ENCODE measurements at regions not wholly inside any gene's neighbourhood (a gene's known extent, or its start where the extent isn't known, plus 50 kb on each side); places are given as distances from the start of the nearest gene placed in this dataset.
A peak's percentile ranks its signal among the peaks of the same experiment; 100 is the strongest.

DNA sequence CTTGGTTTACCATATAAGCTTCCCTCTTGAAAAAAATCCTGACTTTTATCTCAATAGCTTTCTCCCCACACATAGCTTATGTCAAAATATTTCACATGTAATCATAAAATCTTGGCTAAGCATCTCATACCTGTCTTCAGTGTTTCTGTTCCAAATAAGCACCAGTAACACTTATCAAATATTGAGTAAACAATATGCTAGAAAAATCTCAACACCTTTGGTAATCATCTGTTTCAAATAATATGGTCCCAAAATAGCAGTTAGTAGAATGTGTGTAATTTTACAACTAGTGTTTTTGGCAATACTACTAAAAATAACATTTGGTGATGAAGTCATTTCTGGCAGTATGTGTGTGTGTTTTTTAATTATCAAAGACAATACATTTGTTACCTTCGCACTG, 2138.2 kb downstream of the PCDH7 start:
- no peaks in the 10 kb centered on the region for H3K9me2 ChIP-seq (replicated peaks; ENCODE audit: insufficient read depth)
- H3K9me3 ChIP-seq (ENCODE audit: low read depth): no peaks in the 10 kb centered on the region
- H2AFZ ChIP-seq: no peak overlapping the region
- no peak for DNase-seq (ENCODE audit: low spot score)
- H3K27ac ChIP-seq: peak overlapping the region; percentile 49
- no peak overlapping the region for H3K4me3 ChIP-seq
- H3K27me3 ChIP-seq: no peaks in the 10 kb centered on the region
- TF ChIP-seq, protein P1, sequence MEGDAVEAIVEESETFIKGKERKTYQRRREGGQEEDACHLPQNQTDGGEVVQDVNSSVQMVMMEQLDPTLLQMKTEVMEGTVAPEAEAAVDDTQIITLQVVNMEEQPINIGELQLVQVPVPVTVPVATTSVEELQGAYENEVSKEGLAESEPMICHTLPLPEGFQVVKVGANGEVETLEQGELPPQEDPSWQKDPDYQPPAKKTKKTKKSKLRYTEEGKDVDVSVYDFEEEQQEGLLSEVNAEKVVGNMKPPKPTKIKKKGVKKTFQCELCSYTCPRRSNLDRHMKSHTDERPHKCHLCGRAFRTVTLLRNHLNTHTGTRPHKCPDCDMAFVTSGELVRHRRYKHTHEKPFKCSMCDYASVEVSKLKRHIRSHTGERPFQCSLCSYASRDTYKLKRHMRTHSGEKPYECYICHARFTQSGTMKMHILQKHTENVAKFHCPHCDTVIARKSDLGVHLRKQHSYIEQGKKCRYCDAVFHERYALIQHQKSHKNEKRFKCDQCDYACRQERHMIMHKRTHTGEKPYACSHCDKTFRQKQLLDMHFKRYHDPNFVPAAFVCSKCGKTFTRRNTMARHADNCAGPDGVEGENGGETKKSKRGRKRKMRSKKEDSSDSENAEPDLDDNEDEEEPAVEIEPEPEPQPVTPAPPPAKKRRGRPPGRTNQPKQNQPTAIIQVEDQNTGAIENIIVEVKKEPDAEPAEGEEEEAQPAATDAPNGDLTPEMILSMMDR (IDR thresholded peaks at IDR 0.05; ENCODE audit: poor library complexity): no peak
- TF ChIP-seq EZH2phosphoT487 (IDR thresholded peaks at IDR 0.05; ENCODE audit: low read depth, severe bottlenecking, unreplicated experiment) (no peak), EZH2 (IDR thresholded peaks at IDR 0.05; ENCODE audit: borderline replicate concordance) (no peak)
- no peak overlapping the region for H3K4me2 ChIP-seq
- 100% methylated on average over 1 of the region's 1 CpG for WGBS (ENCODE audit: low lambda C conversion rate, missing lambda C conversion rate)
- H3K79me2 ChIP-seq: no peaks in the 10 kb centered on the region
- H3K36me3 ChIP-seq (replicated peaks; ENCODE audit: insufficient read depth, low read depth): no peaks in the 10 kb centered on the region
- no peaks in the 10 kb centered on the region for H3K4me1 ChIP-seq (ENCODE audit: insufficient read depth)
- H4K20me1 ChIP-seq (ENCODE audit: insufficient read depth, poor library complexity, severe bottlenecking): no peaks in the 10 kb centered on the region

DNA sequence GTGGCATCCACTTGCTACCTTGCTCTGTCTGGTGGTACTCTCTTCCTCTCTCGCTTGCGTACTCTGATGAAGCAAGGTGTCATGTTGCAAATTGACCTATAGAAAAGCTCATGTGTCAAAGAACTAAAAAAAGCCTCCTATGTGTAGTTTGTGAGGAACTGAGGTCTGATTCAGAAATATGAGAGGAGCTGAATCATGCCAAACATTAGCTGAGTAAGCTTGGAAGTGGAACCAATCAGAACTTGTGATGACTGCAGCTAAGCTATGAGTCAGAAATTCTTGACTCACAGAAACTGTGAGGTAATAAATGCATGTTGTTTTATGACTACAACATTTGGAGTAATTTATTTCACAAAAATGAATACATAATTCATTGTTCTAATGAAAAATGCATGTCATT, 2138.8 kb downstream of the PCDH7 start:
- no peaks in the 10 kb centered on the region for H4K20me1 ChIP-seq (ENCODE audit: insufficient read depth, poor library complexity, severe bottlenecking)
- H2AFZ ChIP-seq: no peak overlapping the region
- no peak overlapping the region for H3K4me3 ChIP-seq
- H3K27ac ChIP-seq: peak overlapping the region; percentile 49
- WGBS (ENCODE audit: low lambda C conversion rate, missing lambda C conversion rate): 82% methylated on average over 2 of the region's 2 CpGs
- TF ChIP-seq EZH2 (IDR thresholded peaks at IDR 0.05; ENCODE audit: borderline replicate concordance): no peak
- TF ChIP-seq, protein P1 (IDR thresholded peaks at IDR 0.05; ENCODE audit: poor library complexity): no peak
- no peak for TF ChIP-seq EZH2phosphoT487 (IDR thresholded peaks at IDR 0.05; ENCODE audit: low read depth, severe bottlenecking, unreplicated experiment)
- no peaks in the 10 kb centered on the region for H3K27me3 ChIP-seq
- no peaks in the 10 kb centered on the region for H3K79me2 ChIP-seq
- H3K9me2 ChIP-seq (replicated peaks; ENCODE audit: insufficient read depth): no peaks in the 10 kb centered on the region
- no peaks in the 10 kb centered on the region for H3K4me1 ChIP-seq (ENCODE audit: insufficient read depth)
- H3K9me3 ChIP-seq (ENCODE audit: low read depth): no peaks in the 10 kb centered on the region
- DNase-seq (ENCODE audit: low spot score): peak; percentile 34
- no peaks in the 10 kb centered on the region for H3K36me3 ChIP-seq (replicated peaks; ENCODE audit: insufficient read depth, low read depth)
- no peak overlapping the region for H3K4me2 ChIP-seq

DNA sequence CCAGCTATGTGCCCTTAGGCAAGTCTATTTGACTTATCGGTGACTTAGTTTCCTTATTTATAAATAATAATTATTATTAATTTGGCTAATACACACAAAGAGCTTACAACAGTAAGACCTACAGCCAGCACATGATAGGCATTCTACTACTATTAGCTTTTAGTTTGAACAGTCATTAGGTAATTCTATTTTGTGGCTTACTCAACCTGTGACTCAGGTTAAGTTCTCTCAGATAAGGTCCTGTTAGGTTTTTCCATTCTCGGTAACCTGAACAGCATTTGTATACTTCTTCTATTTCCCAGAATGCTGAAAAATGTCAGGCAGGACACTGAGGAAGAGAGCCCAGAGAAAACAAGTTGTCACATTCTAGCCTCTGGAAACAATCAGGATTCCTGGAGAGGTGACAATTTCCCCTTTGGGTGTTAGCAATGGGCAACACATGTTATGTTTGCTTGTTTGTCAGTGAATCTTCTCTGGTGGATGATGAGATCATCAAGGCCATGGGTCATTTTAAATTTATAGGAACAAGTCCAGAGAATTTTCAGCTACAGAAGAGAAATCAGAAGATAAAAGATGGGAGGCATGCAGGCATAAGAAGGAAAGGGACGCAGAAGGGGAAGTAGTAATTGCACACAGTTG, 2144.7 kb downstream of the PCDH7 start:
- Histone ChIP-seq H3K9me3 (ENCODE audit: low read depth) (no peaks in the 10 kb centered on the region), H3K4me1 (ENCODE audit: insufficient read depth) (no peaks in the 10 kb centered on the region), H3K4me3 (no peak overlapping the region), H3K36me3 (replicated peaks; ENCODE audit: insufficient read depth, low read depth) (no peaks in the 10 kb centered on the region), H3K4me2 (no peak overlapping the region), H3K27ac (peak overlapping the region; percentile 45), H3K27me3 (no peaks in the 10 kb centered on the region), H4K20me1 (ENCODE audit: insufficient read depth, poor library complexity, severe bottlenecking) (no peaks in the 10 kb centered on the region), H3K9me2 (replicated peaks; ENCODE audit: insufficient read depth) (no peaks in the 10 kb centered on the region), H3K79me2 (no peaks in the 10 kb centered on the region), H2AFZ (no peak overlapping the region)
- 72% methylated on average over 3 of the region's 3 CpGs for WGBS (ENCODE audit: low lambda C conversion rate, missing lambda C conversion rate)
- no peak for TF ChIP-seq EZH2 (IDR thresholded peaks at IDR 0.05; ENCODE audit: borderline replicate concordance)
- TF ChIP-seq EZH2phosphoT487 (IDR thresholded peaks at IDR 0.05; ENCODE audit: low read depth, severe bottlenecking, unreplicated experiment): no peak
- TF ChIP-seq, protein P1 (IDR thresholded peaks at IDR 0.05; ENCODE audit: poor library complexity): no peak
- DNase-seq (ENCODE audit: low spot score): no peak
